GM21390 (cell line): ENCODE measurements at regions not wholly inside any gene's neighbourhood (a gene's known extent, or its start where the extent isn't known, plus 50 kb on each side); places are given as distances from the start of the nearest gene placed in this dataset.
"Not testable (repeated sequence)": the region's sequence is repeated elsewhere in the genome, so short reads cannot be mapped to it uniquely, and the experiment has no call there.

Experiments
- ATAC-seq: cut with Tn5 transposase; IDR thresholded peaks from one replicate; pipeline ENCODE4 v1.9.1; 2021; ENCODE audit not compliant: unreplicated experiment

DNA sequence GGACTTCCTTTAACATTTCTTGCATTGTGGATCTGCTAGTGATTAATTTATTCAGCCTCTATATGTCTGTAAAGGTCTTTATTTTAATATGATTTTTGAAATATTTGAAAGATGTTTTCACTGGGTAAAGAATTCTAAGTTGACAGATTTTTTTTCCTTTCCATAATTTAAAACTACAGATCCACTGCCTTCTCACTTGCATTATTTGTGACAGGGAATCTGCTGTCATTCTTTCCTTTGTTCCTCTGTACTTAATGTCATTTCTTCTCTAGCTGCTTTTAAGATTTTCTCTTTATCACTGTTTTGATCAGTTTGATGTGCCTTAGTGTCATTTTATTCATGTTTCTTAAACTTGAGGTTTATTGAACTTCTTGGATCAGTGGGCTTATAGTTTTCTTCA lies 159.9 kb downstream of the CYB561 start:
- ATAC-seq: no peak

DNA sequence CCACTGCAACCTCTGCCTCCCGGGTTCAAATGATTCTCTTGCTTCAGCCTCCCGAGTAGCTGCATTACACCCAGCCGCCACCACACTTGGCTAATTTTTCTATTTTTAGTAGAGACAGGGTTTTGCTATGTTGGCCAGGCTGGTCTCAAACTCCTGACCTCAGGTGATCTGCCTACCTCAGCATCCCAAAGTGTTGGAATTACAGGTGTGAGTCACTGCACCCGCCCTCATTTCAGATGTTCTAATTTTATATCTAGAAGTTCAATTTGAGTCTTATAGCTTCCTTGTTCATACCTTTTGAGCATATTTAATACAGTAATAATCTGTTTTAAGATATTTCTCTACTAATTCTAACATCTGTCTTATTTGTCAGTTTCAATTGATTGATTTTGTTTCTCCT lies 159.1 kb downstream of the CYB561 start:
- ATAC-seq: not testable (repeated sequence)

- ATAC-seq: no peak
These were observed 156.2 kb downstream of the CYB561 start for GRCh38 chr17:63289931-63290330.

- ATAC-seq: no peak
These were observed 155.8 kb downstream of the CYB561 start for GRCh38 chr17:63290351-63290750.

GRCh38 chr17:63290784-63291183 lies 155.3 kb downstream of the CYB561 start:
- ATAC-seq: no peak

GRCh38 chr17:63291258-63291657 lies 154.8 kb downstream of the CYB561 start:
- no peak for ATAC-seq

DNA sequence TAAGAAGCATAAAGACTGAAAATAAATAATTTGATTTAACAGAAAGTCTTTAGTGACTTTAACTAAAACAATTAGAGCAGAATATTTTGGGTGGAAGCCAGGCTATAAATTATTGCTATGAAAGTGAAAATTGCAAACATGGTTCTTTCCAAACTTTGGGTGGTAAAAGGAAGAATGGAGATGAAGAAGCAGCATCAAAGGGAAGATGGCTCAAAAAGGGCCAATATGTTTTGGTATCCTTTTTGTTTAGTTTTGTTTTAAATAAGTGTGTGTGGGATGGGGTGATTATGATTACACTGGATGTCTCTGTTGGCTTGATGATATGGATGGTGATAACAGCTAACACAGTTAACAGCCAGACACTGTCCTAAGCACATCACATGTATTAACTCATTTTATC lies 153.7 kb downstream of the CYB561 start:
- ATAC-seq: no peak

- no peak for ATAC-seq
These were observed 152.6 kb downstream of the CYB561 start for GRCh38 chr17:63293323-63294075.

- no peak for ATAC-seq
These were observed 151.3 kb downstream of the CYB561 start for GRCh38 chr17:63294776-63295175.

DNA sequence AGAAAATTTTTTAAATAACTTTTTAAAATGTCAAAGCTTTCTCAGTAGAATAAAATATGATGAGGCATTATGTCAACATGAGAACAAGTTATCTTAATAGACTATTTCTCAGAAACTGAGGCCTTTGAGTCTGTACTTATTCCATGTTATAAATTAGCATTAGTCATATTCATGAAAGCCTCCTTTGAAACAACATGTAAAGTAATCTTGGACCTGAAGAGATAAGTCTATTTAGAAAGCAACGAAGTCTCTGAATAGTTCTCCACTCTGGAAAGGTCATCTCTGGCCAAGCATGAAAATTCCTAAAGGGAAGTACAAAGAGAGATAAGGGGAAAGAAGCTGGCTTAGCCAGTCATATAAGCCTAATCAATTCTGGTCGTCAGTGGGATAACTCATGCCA lies 150.8 kb downstream of the CYB561 start:
- ATAC-seq: no peak

GRCh38 chr17:63295839-63296590 lies 150.1 kb downstream of the CYB561 start:
- ATAC-seq: no peak

DNA sequence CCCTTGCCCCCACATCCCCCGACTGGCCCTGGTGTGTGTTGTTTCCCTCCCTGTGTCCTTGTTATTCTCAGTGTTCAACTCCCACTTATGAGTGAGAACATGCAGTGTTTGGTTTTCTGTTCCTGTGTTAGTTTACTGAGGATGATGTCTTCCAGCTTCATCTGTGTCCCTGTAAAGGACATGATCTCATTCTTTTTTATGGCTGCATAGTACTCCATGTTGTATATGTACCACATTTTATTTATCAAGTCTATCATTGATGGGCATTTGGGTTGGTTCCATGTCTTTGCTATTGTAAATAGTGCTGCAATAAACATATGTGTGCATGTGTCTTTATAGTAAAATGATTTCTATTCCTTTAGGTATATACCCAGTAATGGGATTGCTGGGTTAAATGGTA lies 147.2 kb downstream of the CYB561 start:
- ATAC-seq: not testable (repeated sequence)

DNA sequence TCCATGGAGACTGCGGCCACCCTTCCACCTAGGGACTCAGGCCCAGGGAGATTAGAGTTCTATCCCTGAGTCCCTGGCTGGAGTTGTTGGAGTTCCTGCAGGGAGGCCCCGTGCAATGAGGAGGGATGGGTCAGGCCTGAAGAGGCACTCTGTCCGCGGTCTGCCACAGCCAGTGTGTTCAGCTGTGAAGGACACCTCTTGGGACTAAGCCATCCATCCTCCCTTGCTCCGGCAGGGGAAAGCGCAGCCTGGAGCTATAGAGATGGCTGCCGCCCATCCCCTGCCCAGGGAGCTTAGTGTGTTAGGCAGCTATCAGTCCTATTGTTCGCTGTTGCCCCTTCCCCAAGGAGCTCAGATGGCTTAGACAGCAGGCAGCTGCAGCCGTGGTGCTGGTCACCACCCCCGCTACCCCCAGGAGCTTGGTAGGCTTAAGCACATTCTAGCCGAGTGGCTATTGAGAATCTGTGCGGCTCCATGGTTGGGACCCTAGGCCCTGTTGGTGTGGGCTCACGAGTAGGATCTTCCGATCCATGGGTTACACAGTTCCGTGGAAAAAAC lies 141.3 kb downstream of the CYB561 start:
- ATAC-seq: no peak

GRCh38 chr17:63305857-63306256 lies 140.2 kb downstream of the CYB561 start:
- ATAC-seq: no peak

GRCh38 chr17:63306855-63307254 lies 139.3 kb downstream of the CYB561 start:
- ATAC-seq: no peak

DNA sequence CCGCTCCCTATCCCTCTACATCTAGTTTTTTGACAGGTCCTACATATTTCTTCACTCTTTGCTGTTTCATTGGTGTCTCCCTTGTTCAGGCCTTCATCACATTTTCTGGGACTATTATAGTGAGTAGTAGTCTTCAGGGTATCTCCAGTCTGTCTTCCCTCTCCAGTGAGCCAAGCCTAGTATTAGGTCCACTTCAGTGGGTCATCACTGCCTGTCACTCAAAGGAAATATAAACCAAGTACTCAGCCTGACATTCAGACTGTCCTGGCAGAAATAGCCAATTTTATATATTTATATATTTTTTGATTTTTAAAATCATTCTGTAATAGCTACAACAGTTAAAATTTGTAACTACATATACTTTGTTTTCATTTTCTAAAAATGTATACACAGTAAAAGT lies 137.8 kb downstream of the CYB561 start:
- no peak for ATAC-seq

DNA sequence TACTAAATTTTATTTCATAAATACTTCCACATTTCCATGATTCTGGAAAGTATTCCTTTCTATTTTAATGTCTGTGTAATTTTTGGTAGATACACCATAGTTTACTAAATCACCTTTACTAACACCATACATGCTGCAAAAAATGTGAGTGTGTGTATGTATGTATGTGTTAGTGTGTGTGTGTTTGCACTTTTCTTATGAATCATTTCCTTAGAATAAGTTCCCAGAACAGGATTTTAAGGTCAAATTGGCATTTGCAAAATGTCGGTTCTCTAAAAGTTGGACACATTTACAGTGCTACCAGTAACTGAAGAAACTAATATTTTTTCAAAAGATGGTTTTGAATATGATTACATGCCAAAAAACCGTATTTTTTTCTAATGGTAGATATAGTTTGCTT lies 137.1 kb downstream of the CYB561 start:
- no peak for ATAC-seq

- no peak for ATAC-seq
These were observed 134.6 kb downstream of the CYB561 start for GRCh38 chr17:63311416-63311937.

DNA sequence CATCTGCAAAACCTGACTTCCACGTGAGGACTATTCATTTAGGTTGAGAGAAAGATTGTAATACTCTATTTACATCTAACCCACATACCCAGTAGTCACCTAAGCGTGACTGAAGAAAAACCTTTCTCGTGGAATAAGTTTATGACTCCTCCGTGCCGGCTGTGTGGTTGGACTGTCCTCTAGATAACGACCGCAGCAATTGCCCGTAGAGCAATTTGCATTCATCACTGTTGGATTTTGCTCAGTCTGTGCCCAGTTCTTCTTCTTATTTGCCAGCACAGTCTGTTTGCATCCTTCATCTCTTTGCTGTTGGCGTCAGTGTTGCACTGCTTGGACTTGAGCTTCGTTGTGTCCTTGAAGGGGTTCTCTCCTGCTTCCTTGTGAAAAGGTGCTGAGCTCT lies 131.3 kb downstream of the CYB561 start:
- ATAC-seq: no peak

GRCh38 chr17:63316100-63316499 lies 130.0 kb downstream of the CYB561 start:
- ATAC-seq: no peak

DNA sequence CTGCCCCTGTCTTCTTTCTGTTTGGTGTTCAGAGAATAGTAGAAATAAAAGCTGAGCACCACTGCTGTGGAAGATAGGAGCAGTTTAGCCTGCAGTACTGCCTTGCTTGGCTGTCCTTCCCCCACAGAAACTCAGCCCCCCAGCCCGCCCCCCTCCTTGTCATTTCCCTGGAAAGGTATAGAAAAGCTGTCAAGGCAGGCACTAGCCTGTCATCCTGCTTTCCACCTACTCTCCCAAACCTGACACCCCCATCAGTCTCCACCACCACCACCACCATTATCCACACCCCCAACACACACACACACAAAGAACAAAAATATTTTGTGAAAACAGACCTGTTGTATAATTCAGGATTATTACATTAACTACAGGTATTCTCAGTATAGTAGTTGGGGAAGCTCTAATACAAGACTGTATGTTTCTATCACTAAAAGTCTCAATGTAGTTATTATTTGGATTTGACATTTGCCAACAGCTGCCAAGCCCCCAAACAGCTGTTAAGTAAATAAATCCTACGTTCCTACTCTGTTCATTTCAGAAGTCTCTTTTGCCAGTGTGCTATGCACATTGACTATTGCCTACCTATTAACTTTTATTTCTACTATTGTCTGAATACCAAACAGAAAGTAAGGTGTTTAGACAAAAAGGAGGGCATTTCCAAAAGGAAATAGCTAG lies 128.8 kb downstream of the CYB561 start:
- no peak for ATAC-seq
